ENCODE measurements at regions not wholly inside any gene's neighbourhood (a gene's known extent, or its start where the extent isn't known, plus 50 kb on each side); places are given as distances from the start of the nearest gene placed in this dataset.

- DNase-seq = no peak
These were observed 421.1 kb upstream of the RGS6 start for GRCh38 chr14:71511152-71511551.

GRCh38 chr14:71514941-71515919 is 417.0 kb upstream of the RGS6 start:
- DNase-seq = no peak

- DNase-seq = no peak
These were observed 410.7 kb upstream of the RGS6 start for GRCh38 chr14:71521238-71522135.

GRCh38 chr14:71523630-71524319 is 408.5 kb upstream of the RGS6 start:
- no peak for DNase-seq

GRCh38 chr14:71524320-71524982 is 407.8 kb upstream of the RGS6 start:
- no peak for DNase-seq

GRCh38 chr14:71525663-71526221 is 406.5 kb upstream of the RGS6 start:
- DNase-seq = no peak

- no peak for DNase-seq
These were observed 405.8 kb upstream of the RGS6 start for GRCh38 chr14:71526388-71526787.

GRCh38 chr14:71527838-71528237 is 404.4 kb upstream of the RGS6 start:
- no peak for DNase-seq

- DNase-seq = no peak
These were observed 402.4 kb upstream of the RGS6 start for GRCh38 chr14:71529848-71530247.

GRCh38 chr14:71532344-71532743 is 399.9 kb upstream of the RGS6 start:
- DNase-seq = no peak

- DNase-seq = no peak
These were observed 399.4 kb upstream of the RGS6 start for GRCh38 chr14:71532790-71533189.

GRCh38 chr14:71533390-71533789 is 398.8 kb upstream of the RGS6 start:
- DNase-seq = no peak

GRCh38 chr14:71533800-71534199 is 398.4 kb upstream of the RGS6 start:
- no peak for DNase-seq

- no peak for DNase-seq
These were observed 397.7 kb upstream of the RGS6 start for GRCh38 chr14:71534506-71534905.

- DNase-seq = no peak
These were observed 396.1 kb upstream of the RGS6 start for GRCh38 chr14:71536015-71536740.

- DNase-seq = no peak
These were observed 395.1 kb upstream of the RGS6 start for GRCh38 chr14:71536927-71537772.

GRCh38 chr14:71538288-71538687 is 393.9 kb upstream of the RGS6 start:
- no peak for DNase-seq

GRCh38 chr14:71538938-71539649 is 393.1 kb upstream of the RGS6 start:
- no peak for DNase-seq

GRCh38 chr14:71539650-71540285 is 392.5 kb upstream of the RGS6 start:
- no peak for DNase-seq
